ENCODE measurements at regions not wholly inside any gene's neighbourhood (a gene's known extent, or its start where the extent isn't known, plus 50 kb on each side); places are given as distances from the start of the nearest gene placed in this dataset.

GRCh38 chr5:58281189-58281588, 178.7 kb downstream of the PLK2 start:
- ATAC-seq: no peak
- no peaks in the 10 kb centered on the region for H3K27me3 ChIP-seq
- intact Hi-C loops (cut with DNase I): no loop called here

GRCh38 chr5:58279259-58279658, 180.6 kb downstream of the PLK2 start:
- no peaks in the 10 kb centered on the region for H3K4me1 ChIP-seq
- H3K4me3 ChIP-seq: no peak overlapping the region
- H3K27ac ChIP-seq: no peak overlapping the region
- DNase-seq (no peak), ATAC-seq (no peak)
- TF ChIP-seq POLR2A (IDR thresholded peaks at IDR 0.05) (no peak), CTCF (IDR thresholded peaks at IDR 0.05) (no peak)
- H3K36me3 ChIP-seq (replicated peaks in 1 of 2; ENCODE audit: insufficient read depth in 1 of 2, low read depth in 2 of 2): no peaks in the 10 kb centered on the region
- H3K9me3 ChIP-seq: no peaks in the 10 kb centered on the region
- H3K27me3 ChIP-seq: no peaks in the 10 kb centered on the region
- 68 to 77% methylated on average over 1 of the region's 1 CpG for WGBS, 2 donors
- intact Hi-C loops (cut with DNase I): no loop called here

More at GRCh38 chr5:58281189-58281588, 178.7 kb downstream of the PLK2 start:
- WGBS, 2 donors: 80 to 90% methylated on average over 2 of the region's 2 CpGs
- no peak overlapping the region for H3K27ac ChIP-seq
- DNase-seq: no peak
- no peaks in the 10 kb centered on the region for H3K36me3 ChIP-seq (replicated peaks in 1 of 2; ENCODE audit: insufficient read depth in 1 of 2, low read depth in 2 of 2)
- TF ChIP-seq CTCF (IDR thresholded peaks at IDR 0.05) (no peak), POLR2A (IDR thresholded peaks at IDR 0.05) (no peak)
- no peaks in the 10 kb centered on the region for H3K4me1 ChIP-seq
- H3K4me3 ChIP-seq: no peak overlapping the region
- no peaks in the 10 kb centered on the region for H3K9me3 ChIP-seq

GRCh38 chr5:58276431-58276830, 183.5 kb downstream of the PLK2 start:
- TF ChIP-seq POLR2A (IDR thresholded peaks at IDR 0.05) (no peak), CTCF (IDR thresholded peaks at IDR 0.05) (no peak)
- no peak for ATAC-seq
- no peak overlapping the region for H3K4me3 ChIP-seq
- intact Hi-C loops (cut with DNase I): no loop called here
- H3K4me1 ChIP-seq: no peaks in the 10 kb centered on the region
- H3K27ac ChIP-seq: no peak overlapping the region
- H3K27me3 ChIP-seq: no peaks in the 10 kb centered on the region
- no peak for DNase-seq
- WGBS, 2 donors: 76 to 89% methylated on average over 3 of the region's 3 CpGs
- no peaks in the 10 kb centered on the region for H3K9me3 ChIP-seq
- H3K36me3 ChIP-seq (replicated peaks in 1 of 2; ENCODE audit: insufficient read depth in 1 of 2, low read depth in 2 of 2): no peaks in the 10 kb centered on the region

DNA sequence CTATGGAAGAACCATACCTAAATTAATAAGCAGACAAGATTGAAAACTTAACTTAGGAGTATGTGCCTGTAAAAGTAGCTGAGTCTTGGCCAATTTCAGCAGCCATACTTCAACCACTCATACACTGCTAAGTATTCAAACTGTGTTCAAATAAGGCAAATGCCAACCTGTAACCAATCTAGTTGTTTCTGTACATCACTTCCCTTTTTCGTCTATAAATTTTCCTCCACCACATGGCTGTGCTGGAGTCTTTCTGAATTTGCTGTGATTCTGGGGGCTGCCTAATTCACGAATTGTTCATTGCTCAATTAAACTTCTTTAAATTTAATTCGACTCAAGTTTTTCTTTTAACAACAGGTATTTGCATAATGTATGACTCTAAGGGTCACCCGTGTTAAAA, 184.4 kb downstream of the PLK2 start:
- Histone ChIP-seq H3K27me3 (no peaks in the 10 kb centered on the region), H3K4me1 (no peaks in the 10 kb centered on the region), H3K4me3 (no peak overlapping the region), H3K9me3 (no peaks in the 10 kb centered on the region), H3K36me3 (replicated peaks in 1 of 2; ENCODE audit: insufficient read depth in 1 of 2, low read depth in 2 of 2) (no peaks in the 10 kb centered on the region), H3K27ac (no peak overlapping the region)
- no peak for TF ChIP-seq CTCF (IDR thresholded peaks at IDR 0.05)
- TF ChIP-seq POLR2A (IDR thresholded peaks at IDR 0.05): no peak
- ATAC-seq (no peak), DNase-seq (no peak)
- WGBS, 2 donors: 65 to 81% methylated on average over 4 of the region's 4 CpGs
- intact Hi-C loops (cut with DNase I): no loop called here

DNA sequence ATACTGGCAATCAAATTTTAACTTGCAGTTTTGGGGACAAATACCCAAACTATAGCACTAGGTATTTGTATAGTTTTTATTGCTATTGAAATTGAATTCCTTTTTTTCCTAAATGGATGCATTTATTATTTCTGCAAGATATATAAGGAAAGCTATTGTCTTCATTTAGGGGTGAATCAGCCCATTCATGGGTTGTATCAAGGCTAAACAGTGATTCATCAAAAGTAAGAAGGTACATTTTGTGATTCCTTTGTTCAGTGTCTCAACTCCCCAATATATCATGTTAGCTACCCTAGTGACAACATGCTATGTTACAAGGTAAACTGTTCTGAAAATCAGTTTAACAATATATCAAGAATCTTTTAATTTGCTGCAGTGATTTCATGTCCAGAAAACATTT, 185.7 kb downstream of the PLK2 start:
- intact Hi-C loops (cut with DNase I): no loop called here
- TF ChIP-seq CTCF (IDR thresholded peaks at IDR 0.05): no peak
- TF ChIP-seq POLR2A (IDR thresholded peaks at IDR 0.05): no peak

More for the DNA sequence above, 185.7 kb downstream of the PLK2 start:
- DNase-seq: no peak
- Histone ChIP-seq H3K4me1 (no peaks in the 10 kb centered on the region), H3K27ac (no peak overlapping the region), H3K27me3 (no peaks in the 10 kb centered on the region), H3K9me3 (no peaks in the 10 kb centered on the region), H3K36me3 (replicated peaks in 1 of 2; ENCODE audit: insufficient read depth in 1 of 2, low read depth in 2 of 2) (no peaks in the 10 kb centered on the region), H3K4me3 (no peak overlapping the region)
- ATAC-seq: no peak
